ENCODE measurements at regions not wholly inside any gene's neighbourhood (a gene's known extent, or its start where the extent isn't known, plus 50 kb on each side); places are given as distances from the start of the nearest gene placed in this dataset.

DNA sequence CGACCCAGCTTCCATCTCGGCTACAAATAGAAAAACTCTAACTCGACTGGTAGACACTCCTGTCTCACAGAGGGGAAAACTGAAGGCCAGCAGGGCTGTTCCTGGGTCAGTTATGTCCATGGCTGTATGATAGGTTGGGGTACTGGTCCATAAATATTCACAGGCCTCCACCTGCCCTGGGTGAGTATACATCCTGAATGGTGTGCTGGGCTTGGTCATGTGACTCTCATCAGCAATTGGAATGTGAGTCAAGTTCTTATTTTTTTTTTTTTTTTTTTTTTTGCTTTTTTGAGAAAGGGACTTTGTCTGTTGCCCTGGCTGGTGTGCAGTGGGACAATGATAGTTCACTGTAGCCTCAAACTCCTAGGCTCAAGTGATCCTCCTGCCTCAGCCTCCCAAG is 58.3 kb upstream of the NEK6 start:
- TF ChIP-seq ESRRG (CRISPR knock-in tag; IDR thresholded peaks at IDR 0.05): no peak
- TF ChIP-seq BACH2 (CRISPR knock-in tag; IDR thresholded peaks at IDR 0.05; ENCODE audit: borderline replicate concordance): no peak
- TF ChIP-seq, protein P1, sequence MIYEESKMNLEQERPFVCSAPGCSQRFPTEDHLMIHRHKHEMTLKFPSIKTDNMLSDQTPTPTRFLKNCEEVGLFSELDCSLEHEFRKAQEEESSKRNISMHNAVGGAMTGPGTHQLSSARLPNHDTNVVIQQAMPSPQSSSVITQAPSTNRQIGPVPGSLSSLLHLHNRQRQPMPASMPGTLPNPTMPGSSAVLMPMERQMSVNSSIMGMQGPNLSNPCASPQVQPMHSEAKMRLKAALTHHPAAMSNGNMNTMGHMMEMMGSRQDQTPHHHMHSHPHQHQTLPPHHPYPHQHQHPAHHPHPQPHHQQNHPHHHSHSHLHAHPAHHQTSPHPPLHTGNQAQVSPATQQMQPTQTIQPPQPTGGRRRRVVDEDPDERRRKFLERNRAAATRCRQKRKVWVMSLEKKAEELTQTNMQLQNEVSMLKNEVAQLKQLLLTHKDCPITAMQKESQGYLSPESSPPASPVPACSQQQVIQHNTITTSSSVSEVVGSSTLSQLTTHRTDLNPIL (CRISPR knock-in tag; IDR thresholded peaks at IDR 0.05; ENCODE audit: low read depth): no peak
